ENCODE measurements at regions not wholly inside any gene's neighbourhood (a gene's known extent, or its start where the extent isn't known, plus 50 kb on each side); places are given as distances from the start of the nearest gene placed in this dataset.

DNA sequence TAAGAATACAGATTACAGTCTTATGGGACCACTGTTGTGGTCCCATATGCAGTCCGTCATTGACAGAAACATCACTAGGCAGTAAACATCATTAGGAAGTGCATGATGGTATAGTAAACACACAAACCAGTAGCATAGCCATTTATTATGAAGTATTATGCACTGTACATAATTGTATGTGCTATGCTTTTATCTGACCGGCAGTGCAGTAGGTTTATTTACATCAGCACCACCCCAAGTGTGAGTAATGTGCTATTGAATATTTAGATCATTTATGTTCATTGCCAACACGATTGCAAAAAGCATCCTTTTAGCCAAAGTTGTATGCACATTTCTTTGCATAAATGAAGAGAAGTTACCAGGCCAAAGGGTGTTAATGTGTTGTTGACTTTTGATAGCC lies 531.6 kb upstream of the TBX3 start:
- TF ChIP-seq, protein P1, sequence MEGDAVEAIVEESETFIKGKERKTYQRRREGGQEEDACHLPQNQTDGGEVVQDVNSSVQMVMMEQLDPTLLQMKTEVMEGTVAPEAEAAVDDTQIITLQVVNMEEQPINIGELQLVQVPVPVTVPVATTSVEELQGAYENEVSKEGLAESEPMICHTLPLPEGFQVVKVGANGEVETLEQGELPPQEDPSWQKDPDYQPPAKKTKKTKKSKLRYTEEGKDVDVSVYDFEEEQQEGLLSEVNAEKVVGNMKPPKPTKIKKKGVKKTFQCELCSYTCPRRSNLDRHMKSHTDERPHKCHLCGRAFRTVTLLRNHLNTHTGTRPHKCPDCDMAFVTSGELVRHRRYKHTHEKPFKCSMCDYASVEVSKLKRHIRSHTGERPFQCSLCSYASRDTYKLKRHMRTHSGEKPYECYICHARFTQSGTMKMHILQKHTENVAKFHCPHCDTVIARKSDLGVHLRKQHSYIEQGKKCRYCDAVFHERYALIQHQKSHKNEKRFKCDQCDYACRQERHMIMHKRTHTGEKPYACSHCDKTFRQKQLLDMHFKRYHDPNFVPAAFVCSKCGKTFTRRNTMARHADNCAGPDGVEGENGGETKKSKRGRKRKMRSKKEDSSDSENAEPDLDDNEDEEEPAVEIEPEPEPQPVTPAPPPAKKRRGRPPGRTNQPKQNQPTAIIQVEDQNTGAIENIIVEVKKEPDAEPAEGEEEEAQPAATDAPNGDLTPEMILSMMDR (IDR thresholded peaks at IDR 0.05), result no peak
- no peak for TF ChIP-seq POLR2A (IDR thresholded peaks at IDR 0.05)

All from lower leg skin (tissue), 3 donors.